Gastroesophageal sphincter (tissue), 3 donors: ENCODE measurements at regions not wholly inside any gene's neighbourhood (a gene's known extent, or its start where the extent isn't known, plus 50 kb on each side); places are given as distances from the start of the nearest gene placed in this dataset.

Source experiments
- EP300 ChIP-seq: sonication (generic); formaldehyde crosslinking; IDR thresholded peaks from one replicate; pipeline ENCODE4 v1.6.1; 2017; ENCODE audit warnings: antibody characterized with exemption, mild to moderate bottlenecking
- POLR2A ChIP-seq, 2 donors: fragments of 450-650 bp; IDR thresholded peaks; one replicate each; pipeline ENCODE4 v1.6.1; 2017; ENCODE audit warnings: antibody characterized with exemption in 2 of 2, mild to moderate bottlenecking in 2 of 2, moderate library complexity in 1 of 2
- POLR2AphosphoS5 ChIP-seq: sonication (generic); formaldehyde crosslinking; IDR thresholded peaks from one replicate; pipeline ENCODE4 v1.6.1; 2017; ENCODE audit warnings: antibody characterized with exemption
- TF ChIP-seq, protein P1 (sequence below), 4 experiments: fragments of 200-600 bp in 2 of 4; fragments of 450-650 bp in 2 of 4; sonication (generic) in 1 of 4; IDR thresholded peaks; one replicate each; pipeline ENCODE4 v1.5.1; 2017 to 2019; ENCODE audit warnings: antibody characterized with exemption in 4 of 4, mild to moderate bottlenecking in 2 of 4, moderate library complexity in 2 of 4

DNA sequence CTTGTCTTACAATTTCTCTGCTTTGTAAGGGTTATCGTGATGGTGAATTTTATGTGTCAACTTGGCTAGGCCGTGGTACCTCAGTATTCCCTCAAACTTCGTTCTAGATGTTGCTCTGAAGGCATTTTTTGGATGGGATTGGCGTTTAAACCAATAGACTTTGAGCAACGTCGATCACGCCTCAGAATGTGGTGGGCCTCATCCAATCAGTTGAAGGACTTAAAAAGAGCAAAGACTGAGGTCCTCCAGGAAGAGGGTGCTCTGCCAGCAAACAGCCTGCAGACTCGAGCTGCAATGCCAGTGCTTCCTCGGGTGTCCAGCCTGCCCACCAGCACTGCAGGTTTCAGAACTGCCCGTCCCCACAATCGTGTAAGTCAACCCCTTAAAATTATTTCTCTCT lies 145.8 kb upstream of the SALL3 start:
- TF ChIP-seq, protein P1, sequence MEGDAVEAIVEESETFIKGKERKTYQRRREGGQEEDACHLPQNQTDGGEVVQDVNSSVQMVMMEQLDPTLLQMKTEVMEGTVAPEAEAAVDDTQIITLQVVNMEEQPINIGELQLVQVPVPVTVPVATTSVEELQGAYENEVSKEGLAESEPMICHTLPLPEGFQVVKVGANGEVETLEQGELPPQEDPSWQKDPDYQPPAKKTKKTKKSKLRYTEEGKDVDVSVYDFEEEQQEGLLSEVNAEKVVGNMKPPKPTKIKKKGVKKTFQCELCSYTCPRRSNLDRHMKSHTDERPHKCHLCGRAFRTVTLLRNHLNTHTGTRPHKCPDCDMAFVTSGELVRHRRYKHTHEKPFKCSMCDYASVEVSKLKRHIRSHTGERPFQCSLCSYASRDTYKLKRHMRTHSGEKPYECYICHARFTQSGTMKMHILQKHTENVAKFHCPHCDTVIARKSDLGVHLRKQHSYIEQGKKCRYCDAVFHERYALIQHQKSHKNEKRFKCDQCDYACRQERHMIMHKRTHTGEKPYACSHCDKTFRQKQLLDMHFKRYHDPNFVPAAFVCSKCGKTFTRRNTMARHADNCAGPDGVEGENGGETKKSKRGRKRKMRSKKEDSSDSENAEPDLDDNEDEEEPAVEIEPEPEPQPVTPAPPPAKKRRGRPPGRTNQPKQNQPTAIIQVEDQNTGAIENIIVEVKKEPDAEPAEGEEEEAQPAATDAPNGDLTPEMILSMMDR (IDR thresholded peaks at IDR 0.05) = no peak
- TF ChIP-seq POLR2A (IDR thresholded peaks at IDR 0.05) = no peak
- TF ChIP-seq POLR2AphosphoS5 = no peak
- TF ChIP-seq EP300 = no peak
